Bone marrow (tissue), 2 donors: ENCODE measurements at regions not wholly inside any gene's neighbourhood (a gene's known extent, or its start where the extent isn't known, plus 50 kb on each side); places are given as distances from the start of the nearest gene placed in this dataset.
A peak's percentile ranks its signal among the peaks of the same experiment; 100 is the strongest.
"Not testable (repeated sequence)": the region's sequence is repeated elsewhere in the genome, so short reads cannot be mapped to it uniquely, and the experiment has no call there.

Experiments
- DNase-seq, 2 donors: peaks; one replicate each; lab custom pipeline; 2025; lab: John Stamatoyannopoulos, UW

DNA sequence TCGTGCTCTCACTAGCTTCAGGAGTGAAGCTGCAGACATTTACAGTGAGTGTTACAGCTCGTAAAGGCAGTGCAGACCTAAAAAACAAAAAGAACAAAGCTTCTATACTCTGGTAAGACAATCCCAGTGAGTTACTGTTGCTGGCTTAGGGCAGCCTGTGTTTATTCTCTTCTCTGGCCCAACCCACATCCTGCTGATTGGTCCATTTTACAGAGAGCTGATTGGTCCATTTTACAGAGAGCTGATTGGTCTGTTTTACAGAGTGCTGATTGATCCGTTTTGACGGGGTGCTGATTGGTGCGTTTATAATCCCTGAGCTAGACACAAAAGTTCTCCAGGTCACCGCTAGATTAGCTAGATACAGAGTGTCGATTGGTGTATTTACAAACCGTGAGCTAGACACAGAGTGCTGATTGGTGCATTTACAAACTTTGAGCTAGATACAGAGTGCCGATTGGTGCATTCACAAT, 158.0 kb downstream of the KLRB1 start:
- DNase-seq, result not testable (repeated sequence)

DNA sequence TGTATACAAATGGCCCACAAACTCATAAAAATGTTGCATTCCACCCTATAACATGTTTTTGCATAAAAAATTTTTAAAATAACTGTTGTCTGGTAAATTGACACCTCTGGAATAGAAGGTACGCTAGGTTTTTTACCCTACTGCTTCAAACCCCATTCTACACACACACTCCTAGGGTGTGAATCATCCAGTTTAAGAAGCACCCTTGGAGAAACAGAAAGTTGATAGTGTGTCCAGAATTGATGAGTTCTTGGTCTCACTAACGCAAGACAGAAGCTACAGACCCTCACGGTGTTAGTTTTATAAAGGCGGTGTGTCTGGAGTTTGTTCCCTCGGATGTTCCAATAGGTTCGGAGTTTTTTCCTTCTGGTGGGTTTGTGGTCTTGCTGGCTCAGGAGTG, 158.5 kb downstream of the KLRB1 start:
- no peak for DNase-seq

DNA sequence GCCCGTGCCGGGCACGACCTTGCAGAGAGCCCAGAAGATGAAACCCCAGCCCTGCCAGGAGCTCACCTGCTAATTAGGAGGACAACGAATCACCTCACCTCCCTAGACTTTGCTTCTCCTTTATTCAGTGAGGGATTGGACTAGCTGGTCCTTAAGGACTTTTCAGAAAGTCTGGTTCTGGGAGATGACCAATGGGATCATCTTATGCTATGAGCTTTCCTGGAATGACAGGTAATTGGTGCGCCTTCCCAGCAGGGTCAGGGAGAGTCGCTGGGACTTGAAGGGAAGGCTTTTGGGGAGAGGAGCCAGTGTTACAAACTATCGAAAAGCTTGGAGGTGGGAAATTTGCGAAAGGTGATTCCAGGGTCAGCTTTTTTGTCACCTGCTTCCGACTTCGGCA, 159.1 kb downstream of the KLRB1 start:
- DNase-seq, result not testable (repeated sequence)

DNA sequence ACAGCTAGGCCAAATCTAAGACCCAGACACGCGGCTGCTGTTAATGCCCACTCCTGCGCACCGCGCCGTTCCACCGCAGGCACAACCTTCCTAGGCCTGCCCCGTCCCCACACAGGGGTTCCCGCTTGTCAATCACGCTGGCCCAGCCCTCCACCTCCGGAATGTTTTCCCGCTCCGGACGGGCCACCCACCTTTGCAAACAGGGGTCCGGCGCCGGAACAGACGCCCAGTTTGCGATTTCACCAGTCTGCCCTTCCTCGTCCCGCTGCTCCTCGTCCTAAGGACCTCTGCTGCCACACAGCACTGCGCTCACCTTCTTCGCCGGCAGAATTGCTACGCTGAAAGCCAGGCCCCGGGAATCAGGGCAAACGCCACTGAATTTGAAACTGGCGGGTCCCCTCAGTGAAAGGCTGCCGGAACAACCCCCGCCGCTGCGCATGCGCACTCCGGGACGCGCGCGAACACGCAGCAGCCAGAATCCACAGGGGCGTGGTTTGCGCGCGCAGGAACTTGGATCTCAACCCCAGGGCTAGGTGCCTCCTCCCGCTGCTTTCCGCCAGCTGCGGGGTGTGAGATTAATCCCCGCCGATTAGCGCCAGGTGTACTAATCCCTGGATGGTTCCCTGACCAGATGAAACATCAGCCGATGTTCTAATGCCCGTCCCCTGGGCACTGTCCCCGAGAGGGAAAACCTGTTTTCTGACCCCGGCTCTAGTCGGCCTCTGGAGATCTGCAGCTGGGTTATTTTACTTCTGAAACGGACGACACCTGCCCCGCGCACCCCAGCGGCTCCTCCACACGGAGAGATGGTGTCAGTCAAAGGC, 159.7 kb downstream of the KLRB1 start:
- peak; percentile 71 to 75 for DNase-seq

DNA sequence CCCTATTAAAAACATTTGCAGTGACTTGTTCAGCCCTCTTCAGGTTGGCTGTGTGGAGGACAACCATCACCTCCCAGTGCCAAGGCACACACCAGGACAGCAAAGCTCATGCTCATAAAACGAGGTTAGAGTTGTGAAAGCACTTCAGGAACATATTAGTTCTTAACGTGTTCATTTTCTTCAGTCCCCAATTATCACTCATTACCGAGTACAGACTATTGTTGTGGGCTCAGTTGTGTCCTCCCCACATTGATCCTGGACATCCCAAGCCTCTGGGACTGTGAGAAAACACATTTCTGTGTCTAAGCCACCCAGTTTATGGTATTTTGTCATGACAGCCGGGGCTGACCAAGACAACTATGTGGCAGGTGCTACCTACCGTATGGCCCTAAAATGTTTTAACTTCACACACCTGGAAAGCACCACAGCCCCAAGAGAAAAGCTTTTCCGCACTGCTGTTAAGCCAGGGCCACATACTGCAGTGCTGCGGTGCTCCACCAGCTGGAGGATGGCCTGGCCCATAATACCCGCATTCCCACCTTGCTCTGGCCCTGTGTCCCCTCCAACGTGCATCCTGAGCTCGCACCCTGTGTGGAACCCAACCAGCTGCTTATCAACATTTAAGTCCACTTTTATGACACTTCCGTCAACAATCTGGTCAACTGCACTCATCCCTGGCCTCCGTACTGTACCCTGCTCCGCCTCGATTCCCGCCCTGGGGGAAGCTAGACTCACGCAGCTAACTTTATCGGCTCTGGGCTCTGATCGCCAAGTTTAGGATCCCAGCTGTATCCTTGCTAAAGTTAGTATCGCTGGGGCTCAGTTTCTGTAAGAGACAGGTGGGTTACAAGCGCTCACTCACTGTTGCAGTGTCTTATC, 160.6 kb downstream of the KLRB1 start:
- not testable (repeated sequence) for DNase-seq

DNA sequence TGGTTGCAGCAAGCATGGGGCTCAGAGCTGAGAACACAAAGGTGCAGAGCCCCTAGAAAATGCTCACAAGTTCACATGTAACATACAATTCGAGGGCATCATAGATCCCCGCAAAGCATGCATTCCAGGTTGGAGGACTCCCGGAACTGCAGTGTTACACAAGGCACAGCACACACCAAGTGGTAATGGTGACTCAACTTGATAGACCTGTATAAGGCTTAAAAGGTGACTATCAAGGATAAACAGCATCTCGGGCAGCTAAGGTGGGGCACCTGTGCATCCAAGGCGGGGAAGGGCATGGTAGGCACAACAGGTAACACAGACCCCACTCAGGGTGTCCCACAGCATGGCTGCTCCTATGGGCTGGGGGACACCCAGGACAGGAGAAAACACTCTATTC, 167.3 kb downstream of the KLRB1 start:
- not testable (repeated sequence) for DNase-seq

DNA sequence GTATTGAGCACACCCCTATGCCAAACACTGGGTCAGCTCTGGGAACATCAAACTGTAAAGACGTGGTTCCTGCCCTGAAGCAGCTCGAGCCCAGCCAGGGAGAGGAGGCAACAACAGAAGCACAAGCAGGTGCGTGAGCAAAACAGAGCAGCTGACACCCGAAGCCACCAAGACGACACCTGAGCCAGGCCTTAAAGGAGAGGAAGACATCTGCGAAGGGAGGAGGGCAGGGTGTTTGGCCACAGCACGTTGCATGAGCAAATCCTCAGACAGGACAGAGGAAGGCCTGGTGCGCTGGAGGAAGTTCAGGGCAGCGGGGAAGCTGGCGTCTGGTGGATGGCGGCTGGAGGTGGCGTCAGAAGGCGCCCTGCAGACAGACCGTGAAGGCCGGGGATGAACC, 172.0 kb downstream of the KLRB1 start:
- not testable (repeated sequence) for DNase-seq

DNA sequence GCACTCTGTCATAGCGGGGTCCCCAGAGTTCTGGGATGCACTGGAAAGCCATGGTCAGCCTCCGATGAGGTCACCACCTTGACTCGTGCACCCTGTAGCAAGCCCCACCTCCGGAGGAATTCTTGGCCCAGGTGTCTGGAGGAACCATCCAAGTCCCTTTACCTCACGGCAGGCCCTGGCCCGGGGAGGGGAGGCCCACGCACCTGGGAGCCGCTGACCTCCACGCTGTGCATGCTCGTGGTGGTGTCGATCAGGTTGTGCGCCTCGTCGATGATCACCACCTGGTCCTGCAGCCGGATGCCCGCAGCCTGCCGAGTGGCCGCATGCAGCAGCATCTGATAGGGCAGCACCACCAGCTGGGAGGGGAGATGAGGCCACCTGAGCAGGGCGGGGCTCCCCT, 177.3 kb downstream of the KLRB1 start:
- not testable (repeated sequence) for DNase-seq

DNA sequence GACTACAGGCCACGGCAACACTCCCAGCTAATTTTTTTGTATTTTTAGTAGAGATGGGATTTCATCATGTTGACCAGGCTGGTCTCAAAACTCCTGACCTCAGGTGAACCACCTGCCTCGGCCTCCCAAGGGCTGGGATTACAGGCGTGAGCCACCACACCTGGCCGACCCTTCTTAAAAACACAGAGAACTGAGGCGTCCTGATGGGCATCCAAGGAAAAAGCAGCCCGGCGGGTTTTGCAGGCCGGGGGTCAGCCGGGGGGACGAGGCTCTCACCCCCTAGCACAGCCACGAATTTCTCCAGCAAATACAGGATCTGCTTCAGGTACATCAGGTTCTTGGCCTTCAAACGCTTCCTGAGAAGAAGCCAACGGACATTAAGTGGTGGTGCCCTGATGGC, 178.9 kb downstream of the KLRB1 start:
- not testable (repeated sequence) for DNase-seq

DNA sequence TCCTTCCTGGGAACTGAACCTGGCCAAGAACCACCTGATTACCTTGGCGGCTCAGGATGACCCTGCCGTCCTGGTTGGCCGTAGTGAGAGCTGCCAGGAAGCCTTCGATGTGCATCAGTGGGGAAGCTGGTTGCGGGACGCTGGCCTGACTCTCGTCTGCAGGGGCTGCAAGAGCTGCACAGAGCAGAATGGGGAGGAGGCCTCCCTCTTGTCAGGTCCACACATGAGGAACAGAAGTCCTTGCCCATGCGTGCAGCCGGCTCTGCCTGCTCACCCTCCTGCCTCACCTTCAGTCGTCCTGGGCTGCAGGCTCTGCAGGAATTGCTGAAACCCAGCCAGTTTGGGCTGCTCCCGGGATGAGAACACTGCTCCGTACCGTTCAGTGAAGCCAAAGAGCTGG, 182.3 kb downstream of the KLRB1 start:
- DNase-seq, result not testable (repeated sequence)

DNA sequence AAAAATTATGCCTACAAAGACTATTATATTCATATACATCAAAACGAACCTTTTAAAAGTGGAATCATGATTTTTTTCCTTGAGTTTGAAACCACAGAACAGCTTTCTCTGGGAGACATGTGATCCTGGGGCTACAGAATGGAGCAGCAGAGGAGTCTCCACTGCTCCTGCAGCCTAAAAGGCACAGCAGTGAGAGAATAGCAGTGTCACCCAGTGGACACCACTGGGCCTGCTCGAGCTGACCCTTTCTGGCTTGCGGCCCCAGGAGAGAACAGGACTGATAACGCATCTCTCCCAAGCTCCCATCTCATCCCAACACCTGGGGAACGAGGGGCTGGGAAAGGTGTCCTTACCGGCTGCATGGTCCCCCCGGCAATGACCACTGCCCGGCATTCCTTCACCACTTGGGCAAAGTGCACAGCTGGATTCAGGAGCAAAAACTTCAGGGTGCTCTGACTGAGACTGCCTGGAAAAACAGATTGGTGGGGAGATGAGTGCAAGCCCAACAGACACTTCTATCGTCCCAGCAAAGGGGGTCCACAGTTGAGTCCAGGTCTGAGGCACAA, 183.5 kb downstream of the KLRB1 start:
- DNase-seq, result not testable (repeated sequence)

DNA sequence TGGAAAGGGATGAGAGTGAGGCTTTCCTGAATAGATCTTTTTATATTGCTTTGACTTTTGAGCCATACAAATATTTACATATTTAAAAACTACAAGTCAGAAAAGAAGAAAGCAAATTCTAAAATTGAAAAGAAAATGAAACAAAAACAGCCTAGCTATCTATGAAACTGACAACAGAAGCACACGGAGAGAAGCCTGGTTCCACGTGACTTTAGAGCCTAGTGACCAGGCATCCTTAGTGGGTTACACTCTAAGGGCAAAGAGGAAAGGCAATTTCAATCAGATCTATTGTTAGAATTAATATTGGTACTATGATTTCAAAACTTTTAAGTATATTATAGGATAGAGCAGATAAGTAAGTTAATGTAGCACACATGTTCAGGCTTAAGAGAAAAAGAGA, 185.0 kb downstream of the KLRB1 start:
- not testable (repeated sequence) for DNase-seq

DNA sequence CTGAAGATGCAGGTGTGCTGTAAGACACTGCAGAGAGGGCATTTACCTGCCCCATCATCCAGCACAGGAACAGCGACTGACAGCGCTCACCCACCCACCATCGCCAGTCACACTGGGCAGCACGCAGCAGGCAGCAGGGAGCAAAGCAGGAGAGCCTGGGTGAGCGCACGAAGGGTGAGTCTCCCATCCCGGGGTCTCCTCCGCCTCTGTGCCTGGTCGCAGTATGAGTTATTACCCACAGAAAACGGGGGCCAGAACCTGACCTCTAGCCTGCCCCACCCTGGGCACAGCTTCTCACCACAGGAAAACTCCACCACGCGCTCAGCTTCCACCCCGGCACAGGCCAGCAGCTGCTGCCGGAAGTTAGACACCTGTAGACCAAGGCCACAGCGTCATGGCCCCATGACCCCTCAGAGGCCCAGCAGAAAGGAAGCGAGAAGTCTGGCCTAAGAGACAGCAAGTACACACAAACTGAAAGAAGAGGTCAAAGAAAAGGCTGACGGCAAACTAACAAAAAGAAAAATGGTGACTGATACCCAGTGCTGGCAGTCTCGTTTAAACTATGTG, 186.1 kb downstream of the KLRB1 start:
- not testable (repeated sequence) for DNase-seq

DNA sequence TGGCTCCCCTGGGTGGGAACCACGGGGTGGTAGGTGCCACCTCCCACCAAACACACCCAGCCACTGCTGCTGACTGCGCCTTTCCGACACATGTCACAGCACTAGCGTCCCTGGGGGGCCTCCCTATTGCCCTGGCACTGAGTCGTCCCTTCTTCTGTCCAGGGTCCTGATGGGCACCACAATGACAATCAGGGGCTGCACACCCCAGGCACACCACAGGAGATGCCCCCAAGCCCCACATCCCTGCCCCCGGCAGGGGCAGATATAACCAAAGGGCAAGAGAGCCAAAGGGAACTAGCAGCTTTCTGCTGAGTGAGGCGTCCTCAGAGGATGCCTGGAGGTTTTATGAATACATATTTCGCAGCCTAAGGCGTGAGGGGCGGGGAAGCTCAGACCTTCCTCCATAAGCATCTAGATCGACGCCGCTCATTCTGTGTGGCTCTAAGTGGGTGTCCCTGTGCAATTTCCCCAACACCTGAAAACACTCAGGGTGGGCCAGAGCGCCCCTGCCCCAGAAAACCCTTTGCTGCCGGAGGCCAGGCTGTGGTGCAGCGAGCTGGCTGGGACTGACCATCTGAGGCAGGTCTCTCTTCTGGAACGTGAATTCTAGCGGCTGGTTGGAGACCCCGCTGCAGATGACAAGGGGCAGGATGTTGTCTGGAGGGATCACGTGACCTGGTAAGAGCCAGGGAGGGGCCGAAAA, 186.7 kb downstream of the KLRB1 start:
- not testable (repeated sequence) for DNase-seq

DNA sequence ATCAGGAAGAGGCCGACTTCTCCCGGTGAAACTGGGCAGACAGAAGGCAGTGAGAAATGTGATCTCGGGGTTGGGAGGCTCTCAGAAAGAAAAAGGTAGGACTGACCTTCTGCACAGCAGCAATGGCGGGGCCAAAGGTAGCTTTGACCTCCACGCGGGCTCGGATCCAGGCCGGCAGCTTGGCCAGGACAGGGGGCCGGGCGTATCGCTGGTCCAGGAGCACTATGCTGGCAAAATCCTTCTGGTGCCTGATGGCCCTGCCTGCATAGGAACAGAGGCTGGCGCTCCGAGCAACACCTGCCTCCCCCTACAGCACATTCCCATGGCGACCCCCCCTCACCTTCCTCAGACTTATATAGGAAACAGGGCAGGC, 189.1 kb downstream of the KLRB1 start:
- not testable (repeated sequence) for DNase-seq

DNA sequence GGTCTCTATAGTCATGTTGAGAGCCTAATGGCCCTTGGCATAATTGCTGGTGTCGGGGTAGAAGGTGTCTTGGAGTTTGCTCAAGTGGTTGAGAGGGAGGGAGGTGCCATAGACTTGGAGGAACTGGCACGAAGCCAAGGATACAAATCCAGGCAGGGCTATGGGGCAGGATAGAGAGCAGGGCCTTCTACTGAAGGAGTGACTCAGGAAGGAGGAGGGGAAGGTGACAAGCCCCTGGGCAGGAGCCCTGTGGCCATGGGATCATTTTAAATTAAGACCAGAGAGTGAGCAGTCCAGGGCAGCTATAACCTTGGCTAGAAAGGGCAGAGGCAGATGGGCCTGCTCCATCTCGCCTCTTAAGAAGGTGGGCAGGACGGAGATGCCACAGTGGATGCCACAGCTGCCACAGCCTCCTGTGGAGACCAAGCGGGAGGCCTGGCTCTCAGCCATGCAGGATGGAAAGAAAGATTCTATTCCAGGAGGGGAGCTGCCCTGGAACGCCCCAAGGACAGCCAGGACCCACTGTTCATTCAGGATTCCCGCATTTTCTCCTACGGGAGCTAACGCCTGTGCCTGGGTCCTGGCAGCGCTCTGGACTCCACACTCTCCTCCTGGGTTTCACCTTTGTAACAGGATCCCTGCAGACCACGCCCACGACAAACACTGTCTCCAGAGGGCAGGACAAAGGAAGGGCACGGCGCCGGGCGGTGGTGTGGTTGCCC, 189.6 kb downstream of the KLRB1 start:
- not testable (repeated sequence) for DNase-seq

DNA sequence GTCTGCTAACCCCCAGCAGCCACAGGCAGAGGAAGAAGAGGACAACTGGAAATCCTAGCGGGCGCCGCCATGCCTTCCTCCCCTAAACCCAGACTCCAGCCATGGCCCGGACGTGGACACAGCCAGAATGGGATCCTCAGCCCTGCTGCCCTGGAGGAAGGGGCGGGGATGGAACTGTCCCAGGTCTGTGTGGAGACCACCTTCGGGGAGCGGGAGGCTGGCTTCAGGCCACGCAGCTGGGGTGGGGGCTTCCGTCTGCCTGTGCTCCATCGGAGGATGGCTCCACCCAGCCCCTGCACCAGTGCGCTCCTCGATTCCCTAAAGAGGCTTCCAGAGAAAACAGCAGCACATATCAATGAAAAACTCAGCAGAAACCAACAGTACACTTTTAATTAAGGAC, 190.4 kb downstream of the KLRB1 start:
- not testable (repeated sequence) for DNase-seq

DNA sequence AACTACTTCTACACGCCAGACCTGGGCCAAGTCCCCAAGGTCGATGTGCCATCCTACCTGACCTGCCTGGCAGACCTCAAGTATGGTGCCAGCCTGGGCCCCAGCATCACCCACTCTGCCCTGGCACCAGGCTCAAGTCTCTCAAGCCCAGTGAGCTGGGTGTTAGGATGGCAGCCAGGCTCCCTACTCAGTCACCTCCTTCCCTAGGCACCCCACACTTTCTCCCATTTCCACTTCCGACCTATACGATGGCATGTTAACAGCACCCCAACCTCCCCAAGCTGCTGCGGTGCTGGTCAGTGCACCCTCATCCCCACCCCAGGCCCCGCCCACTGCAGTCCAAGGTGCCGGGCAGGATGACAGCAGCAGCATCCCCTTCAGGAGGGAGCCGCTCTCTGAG, 191.4 kb downstream of the KLRB1 start:
- DNase-seq, result not testable (repeated sequence)

DNA sequence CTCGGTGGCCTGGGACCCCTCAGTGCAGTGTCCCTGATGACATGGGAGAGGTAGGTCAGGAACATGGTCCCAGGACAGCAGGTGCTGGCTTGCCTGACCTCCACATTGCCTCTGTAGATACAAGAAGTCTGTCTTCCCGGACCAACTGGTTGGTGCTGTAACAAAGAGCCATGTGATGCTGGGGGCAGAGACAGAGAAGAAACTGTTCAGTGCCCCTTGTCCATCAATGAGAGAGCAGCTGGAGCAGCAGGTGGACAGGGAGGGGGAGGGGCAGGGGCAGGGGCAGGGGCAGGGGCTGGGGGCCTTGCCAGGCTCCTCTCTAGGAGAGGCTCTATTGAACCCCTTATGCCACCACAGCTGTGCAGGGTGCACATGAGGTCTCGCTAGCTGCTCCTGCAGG, 191.8 kb downstream of the KLRB1 start:
- DNase-seq, result not testable (repeated sequence)

DNA sequence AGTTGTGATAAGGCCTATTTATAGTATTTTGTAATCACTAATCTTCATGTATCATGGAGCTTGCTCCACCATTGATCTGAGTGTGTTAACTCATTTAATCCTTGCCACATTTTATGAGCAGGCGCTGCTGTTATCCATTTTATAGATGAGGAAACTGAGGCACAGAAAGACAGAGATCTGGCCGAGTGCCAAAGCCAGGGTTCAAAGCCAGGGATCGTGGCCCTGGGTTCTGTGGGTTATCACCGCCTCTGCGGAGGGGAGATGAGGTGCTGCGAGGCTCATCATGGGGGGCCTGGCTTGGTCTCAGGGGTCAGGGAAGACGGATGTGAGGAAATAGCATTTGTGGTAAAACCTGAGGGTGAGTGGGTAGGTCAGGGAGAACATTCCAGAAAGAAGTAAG, 193.9 kb downstream of the KLRB1 start:
- DNase-seq, result not testable (repeated sequence)

DNA sequence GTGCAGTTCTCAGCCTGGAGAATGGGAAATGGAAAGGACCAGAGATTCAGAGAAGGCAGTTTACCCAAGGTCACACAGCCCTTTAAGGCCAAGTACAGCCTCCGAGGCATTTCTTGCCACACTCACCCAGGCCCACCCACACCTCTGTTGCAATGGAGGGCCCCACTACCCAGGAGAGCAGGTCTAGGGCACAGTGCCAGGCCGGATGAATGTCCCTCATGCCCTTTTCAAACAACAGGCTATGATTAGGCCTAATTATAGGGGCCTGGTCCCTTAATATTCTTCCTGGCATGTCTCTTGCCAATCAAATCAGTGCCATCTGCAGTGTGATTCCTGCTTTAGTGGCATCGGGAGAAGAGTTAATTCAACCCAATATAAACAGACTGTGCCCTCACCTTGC, 195.3 kb downstream of the KLRB1 start:
- DNase-seq, result not testable (repeated sequence)
